ENCODE measurements at regions not wholly inside any gene's neighbourhood (a gene's known extent, or its start where the extent isn't known, plus 50 kb on each side); places are given as distances from the start of the nearest gene placed in this dataset.

DNA sequence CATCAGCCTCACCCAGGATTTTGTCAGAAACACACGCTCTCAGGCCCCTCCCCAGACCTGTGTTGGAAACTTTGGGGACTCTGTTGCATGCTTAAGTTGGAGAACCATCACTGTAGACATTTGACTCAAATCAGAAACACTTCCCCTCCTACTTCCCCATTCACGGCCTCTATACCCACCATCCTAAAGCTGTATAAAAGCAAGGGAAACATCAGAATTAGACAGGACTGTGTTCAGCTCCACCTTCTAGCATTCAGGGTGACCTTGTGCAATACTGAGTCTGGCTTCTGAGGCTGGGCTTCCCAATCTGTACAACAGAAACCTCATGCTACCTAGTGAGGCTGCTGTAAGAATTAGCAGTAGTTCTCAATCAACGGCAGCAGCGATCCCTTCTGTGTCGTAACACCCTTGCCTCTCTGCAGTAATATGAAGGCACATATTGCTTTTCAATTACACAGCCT, 252.3 kb downstream of the LY86 start:
- no peak for DNase-seq (ENCODE audit: low spot score)

DNA sequence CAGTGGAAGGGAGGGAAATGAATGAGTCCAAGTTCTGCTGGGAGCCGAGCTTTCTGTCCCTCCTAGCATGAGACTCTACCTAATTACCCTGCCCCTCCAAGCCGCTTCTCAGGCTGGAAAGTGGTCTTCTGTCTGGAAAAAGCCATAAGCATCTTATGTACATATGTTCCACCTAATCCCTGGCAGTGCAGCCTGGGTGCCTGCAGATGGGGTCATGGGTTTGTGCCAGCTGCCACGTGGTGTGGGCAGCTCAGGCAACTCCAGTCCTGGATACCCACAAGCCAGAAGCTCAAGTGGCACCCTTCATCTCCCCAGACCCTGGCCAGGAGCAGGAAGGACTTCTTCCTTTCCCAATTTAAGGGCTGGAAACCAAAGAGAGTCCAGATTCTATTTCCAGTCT, 253.1 kb downstream of the LY86 start:
- no peak for DNase-seq (ENCODE audit: low spot score)

DNA sequence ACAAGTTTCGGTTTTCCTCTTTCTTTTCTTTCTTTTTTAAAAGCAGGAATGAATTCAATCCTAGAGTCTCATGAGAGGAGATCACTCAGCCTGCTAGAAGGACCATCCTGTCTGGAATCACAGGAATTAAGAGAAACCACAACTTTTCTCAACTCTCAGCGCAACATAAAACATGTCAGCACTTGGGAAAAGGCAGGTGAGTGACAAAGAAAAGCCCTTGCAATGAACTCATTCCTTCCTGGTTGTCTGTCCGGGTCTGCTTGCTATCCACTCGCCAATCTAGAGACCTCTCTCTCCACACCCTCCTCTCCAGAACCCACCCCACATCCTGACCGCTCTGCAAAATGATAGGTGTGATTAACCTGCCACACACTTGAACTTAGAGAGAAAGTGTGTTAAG, 253.8 kb downstream of the LY86 start:
- no peak for DNase-seq (ENCODE audit: low spot score)

DNA sequence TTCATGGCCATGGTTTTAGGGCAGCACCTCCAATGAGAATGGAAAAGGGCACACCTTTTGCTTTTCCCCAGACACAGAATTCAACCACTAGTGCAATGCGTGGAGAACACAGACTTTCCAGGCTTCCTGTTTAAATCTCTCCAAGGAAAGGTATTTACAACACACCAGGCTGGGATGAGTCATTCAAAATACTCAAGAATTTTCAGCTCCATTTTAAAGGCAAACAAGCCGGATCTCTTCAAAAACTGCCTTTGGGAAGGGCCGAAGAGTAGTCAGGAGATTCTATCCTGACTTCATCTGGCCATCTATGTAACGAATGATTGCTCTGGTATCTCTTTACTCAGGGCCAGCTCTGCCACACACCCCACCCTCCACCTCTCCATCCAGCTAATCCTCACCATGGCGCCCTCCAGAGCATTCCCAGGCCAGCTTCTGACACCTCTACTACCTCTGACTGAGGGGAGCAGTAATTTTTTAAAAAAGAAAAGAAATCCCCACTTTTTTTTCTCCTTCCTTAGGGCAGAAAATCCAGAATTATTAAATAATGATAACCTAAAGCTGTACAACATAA, 254.6 kb downstream of the LY86 start:
- no peak for DNase-seq (ENCODE audit: low spot score)

DNA sequence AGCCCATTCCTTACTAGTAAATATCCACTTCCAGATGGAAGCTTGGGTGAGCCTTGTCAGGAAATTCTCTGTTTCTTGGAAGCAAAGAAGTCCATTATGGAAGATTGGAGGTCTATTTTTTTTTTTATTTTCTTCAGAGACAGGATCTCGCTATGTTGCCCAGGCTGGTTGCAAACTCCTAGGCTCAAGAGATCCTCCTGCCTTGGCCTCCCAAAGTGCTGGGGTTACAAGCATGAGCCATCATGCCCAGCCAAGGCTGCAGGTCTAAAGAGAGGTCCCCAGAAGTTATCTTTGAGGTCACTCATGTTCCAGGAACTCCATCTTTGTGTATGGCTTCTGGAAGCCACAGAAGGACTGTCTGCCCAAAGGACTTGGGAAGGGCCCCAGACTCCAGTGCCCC, 255.3 kb downstream of the LY86 start:
- no peak for DNase-seq (ENCODE audit: low spot score)

DNA sequence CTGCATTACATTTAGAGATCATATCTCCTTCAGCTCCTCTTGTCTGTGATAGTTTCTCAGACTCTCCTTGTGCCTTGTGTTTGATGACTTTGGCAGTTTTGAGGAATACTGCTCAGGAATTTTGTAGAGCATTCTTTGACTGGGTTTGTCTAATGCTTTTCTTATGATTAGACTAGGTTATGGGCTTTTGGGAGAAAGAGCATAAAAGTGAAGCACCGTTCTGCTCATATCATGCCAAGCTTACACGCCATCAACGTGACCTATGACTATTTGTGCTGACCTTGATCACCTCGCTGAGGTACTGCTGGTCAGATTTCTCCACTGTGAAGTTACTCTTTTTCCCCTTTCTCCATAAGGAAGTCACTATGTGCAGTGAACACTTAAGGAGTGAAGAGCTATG, 256.0 kb downstream of the LY86 start:
- no peak for DNase-seq (ENCODE audit: low spot score)

DNA sequence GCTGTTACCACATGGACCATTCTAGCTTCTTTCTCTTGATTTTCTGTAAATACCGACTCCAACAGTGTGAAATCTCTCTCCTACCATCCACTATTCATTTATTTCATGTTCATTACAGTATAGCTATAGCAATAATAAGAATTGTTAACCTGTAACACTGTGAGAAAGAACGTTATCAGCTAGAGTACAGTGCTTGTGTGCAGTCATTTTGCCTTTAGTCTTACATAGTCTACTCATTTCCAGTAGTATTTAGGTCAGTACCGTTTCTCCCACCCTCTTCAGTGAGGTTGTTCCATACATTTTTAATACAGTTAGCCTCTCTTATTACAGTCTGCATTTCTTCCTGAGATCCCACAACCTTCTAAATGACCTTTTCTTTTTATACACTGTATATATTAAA, 257.1 kb downstream of the LY86 start:
- DNase-seq (ENCODE audit: low spot score) = no peak

DNA sequence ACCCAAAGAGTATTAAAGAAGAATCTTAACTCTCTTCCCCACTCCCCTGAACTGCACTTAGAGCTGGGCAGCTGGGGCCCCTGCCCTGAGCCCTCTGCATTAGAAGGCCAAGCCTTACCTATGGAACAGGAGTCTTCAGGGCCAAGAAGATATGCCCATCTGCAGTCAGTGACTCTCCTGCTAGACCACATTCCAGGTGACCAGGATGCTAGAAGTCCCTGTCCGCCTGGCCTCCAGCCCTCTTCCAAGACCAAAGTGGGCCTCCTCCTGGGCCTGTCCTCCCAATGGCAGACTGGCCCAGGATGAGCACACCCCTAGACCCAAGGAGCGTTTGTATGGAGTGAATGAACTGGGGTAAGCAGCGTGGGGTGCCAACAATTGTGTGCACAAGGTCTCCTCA, 259.1 kb downstream of the LY86 start:
- no peak for DNase-seq (ENCODE audit: low spot score)

DNA sequence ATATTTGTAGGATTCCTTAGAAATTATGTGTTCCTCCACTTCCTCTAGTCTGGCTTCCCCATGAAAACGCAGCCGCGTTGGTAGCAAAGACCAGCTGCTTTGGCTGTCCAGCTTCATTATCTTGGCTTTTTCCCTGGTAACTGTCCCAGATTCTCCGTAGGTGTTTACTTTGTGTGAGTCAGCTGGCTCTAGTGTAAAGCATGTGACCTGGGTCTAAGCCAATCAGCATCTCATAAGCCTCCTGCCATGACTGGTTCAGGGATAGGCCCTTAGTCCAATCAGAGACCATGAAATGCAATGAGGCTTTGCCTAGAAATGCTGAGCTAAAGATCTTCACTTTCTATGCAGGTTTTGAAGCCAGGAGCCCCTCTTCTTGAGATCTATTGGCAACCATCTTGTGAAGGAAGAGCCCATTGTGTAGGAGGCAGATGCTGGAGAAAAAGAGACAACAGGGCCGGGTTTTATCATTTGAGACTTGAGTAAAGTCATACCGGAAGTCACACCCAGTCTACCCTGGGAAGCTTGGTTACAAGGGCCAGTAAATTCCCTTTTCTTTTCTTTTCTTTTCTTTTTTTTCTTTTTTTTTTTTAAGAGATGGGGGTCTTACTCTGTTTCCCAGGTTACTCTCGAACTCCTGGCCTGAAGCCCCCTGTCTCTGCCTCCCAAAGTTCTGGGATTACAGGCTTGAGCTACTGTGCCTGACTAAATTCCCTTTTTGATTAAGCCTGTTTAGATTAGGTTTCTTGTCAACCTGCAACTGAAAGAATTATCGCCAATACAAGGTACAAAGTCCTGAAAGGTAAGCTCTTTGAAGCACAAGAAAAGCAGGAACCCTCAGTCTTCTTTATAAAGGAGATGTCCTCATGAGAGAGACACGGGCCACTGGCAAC, 256.5 kb upstream of the RREB1 start:
- peak; percentile 16 for DNase-seq (ENCODE audit: low spot score)

DNA sequence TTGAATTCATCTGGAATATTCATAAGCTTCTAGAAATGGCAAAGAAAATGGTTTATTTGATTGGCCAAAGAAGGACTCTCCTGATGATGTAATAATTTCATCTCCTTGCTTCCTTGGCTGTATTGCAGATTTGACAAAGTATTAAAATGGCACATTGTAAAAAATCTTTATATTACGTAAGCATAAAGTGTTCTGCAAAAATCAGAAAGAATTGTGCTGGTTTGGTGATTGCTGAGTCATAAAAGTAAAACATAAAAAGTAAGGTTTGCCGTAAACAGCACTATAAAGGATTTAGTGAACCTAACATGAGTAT, 255.9 kb upstream of the RREB1 start:
- DNase-seq (ENCODE audit: low spot score) = no peak

DNA sequence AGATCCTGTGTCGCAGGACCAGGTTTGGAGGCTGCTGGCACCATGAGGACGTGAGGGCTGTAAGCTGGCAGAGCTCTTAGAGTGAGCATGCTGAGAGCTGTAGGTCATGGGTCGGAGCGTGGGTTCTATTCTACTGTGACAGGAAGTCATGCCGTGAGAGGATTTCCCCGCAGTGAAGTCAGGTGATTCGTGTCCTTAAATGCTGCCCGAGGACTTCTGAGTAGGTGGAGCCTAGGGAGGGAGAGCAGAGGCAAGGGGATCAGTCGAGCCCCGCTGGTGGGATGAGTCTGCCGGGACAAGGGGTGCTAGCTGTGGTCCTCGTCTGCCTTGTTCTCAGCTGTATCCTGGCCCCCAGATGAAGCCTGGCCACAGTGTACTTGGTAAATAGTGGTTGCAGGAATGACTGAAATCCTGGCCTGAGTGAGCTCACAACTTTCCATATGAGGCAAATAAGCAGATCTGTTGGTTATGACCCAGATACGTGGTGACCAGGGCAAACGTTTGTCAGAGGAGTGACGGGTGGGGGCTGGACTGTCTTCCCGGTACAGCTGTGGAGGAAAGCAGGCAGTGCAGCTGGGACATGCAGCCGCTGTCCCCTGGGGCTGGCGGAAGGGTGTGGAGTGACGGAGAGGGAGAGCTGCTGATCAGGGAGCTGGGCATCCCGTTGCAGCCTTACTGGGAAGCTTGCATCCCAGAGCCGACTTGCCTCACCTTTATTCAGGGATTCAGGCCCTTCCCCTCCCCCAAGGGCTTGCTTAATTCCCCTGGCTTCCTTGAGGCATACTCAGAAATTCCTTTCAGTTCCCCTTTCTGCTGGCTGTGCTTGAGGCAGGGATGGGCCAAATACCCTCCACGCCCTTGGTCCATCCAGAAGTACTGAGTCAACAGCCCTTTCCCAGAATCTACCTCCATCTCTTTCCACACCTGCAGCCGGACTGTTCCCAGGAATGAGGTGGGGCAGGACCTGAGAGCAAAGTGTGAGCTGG, 250.9 kb upstream of the RREB1 start:
- DNase-seq (ENCODE audit: low spot score) = peak; percentile 18

DNA sequence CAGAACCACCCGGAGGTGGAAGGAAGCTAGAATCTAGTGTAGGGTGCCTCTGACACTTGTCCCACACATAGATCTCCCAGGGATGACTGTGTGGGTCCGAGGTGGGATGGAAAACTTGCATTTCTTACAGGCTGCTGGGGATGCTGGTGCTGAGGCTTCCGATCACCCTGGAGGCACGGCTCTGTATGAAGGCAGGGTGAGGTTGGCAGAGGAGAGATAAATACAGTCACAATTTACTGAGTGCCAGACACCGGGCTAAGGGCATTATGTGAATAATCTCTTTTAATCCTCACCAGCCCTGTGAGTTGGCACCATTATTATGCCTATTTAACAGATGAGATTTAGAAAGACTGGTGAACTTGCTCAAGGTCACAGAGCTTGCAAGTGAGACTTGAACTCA, 250.2 kb upstream of the RREB1 start:
- no peak for DNase-seq (ENCODE audit: low spot score)

DNA sequence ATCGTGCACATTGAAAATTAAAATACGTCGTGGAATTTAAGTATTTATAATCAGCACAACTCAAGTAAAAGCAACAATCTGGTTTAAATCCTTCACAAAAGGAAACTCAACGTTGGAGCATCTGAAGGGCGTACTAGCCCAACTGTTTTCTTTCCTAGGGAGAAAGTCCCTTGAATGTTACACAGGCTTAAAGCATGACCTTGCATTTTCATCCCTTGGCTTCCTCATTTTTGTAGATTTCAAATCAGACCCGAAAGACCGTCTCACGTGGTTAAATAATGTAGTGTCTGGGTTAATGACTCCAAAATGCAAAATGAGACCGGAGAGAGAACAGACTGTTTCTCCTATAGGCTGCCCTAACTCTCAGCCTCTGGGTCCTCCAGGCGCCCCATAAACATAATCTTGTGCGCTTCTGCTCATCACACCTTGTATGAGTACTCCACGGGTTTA, 249.2 kb upstream of the RREB1 start:
- DNase-seq (ENCODE audit: low spot score) = no peak

DNA sequence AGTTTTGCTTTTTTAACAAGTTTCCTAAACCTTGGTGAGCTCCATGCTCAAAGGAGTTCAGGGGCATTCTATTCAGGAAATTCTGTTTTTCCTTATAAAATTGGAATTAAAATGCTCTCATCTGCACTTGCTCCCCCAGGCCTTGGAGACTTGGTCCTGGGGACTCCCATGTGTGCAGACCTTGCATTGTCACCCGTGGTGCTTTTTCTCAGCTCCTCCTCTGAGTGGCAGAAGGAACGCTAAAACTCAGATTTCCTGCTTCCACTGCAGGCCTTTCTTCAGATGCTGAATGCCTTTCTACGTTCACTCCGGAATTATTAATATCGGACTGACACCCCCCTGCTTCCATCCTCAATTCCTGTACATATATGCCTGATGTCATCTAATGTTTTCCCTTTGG, 248.7 kb upstream of the RREB1 start:
- DNase-seq (ENCODE audit: low spot score) = no peak

DNA sequence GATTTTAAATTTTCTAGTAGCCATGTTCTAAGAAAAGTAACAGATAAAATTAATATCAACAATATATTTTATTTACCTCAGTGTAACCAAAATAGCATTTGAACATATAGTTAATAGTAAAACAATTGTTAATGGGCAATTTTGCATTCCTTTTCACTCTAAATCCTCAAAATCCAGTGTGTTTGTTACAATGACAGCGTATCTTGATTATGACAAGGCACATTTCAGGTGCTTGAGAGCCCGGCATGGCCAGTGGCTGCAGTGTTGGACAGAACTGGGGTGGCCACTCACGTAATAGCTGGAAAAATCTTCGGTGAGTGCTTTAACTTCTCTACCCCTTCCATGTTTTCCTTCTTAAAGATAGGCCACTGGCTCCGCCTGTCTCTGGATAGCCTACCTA, 248.0 kb upstream of the RREB1 start:
- DNase-seq (ENCODE audit: low spot score) = no peak

DNA sequence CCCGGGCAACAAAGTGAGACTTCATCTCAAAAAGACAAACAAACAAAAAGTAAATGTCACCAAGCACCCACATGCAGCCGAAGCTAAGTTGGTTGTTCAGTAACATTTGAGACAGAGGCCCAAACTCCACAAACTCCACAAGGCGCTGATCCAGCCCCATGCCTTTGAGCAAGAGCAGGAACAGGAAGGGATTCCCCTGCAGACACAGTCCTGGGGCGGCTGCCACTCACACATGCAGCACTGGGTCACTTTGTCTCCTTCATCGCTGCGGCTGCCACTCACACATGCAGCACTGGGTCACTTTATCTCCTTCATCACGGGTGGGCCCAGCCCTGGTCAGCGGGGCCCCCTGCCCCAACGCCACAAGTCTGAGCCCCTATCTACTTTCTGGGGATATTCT, 246.9 kb upstream of the RREB1 start:
- DNase-seq (ENCODE audit: low spot score) = no peak

DNA sequence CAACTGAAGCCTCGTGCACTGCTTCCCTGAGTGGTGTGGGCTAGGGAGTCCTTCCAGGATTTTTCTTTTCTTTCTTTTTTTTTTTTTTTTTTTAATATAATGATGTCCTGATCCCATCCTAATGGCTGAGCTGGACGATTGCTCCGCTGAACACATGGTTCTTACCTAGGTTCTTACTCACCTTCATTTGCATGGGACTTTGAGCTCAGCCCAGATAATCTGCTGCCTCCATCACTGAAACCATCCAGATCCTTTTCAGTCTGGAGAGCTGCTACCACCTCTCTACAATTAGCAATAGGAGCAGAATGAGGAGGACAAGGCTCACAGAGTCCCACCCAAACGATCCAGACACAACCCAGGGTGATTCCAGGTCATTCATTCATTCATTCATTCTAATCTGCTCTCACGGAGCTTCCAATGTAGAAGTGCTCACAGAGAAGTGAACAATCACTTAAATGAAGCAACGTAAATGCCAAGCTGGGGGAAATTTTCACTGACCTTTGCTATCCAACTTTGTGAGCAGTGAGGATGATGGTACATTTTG, 246.3 kb upstream of the RREB1 start:
- DNase-seq (ENCODE audit: low spot score) = no peak

DNA sequence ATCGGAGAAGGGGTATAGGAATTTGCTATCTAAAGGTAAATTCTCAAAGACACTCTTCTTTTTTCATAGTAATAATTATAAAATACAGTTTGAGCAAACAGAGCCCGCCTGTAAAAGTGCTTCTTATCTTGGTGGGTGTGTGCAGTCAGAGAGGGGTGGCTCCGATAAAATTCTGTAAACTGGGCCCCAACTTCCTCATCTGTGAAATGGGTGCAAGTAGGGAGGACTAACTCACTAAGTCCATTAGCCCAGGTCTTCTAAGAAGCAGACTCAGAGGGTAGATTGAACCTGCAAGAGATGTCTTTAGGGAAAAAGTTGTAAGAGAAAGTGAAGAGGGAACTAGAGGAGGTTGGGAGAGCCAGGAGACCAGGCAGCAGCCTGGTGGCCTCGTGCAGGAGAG, 245.8 kb upstream of the RREB1 start:
- no peak for DNase-seq (ENCODE audit: low spot score)

DNA sequence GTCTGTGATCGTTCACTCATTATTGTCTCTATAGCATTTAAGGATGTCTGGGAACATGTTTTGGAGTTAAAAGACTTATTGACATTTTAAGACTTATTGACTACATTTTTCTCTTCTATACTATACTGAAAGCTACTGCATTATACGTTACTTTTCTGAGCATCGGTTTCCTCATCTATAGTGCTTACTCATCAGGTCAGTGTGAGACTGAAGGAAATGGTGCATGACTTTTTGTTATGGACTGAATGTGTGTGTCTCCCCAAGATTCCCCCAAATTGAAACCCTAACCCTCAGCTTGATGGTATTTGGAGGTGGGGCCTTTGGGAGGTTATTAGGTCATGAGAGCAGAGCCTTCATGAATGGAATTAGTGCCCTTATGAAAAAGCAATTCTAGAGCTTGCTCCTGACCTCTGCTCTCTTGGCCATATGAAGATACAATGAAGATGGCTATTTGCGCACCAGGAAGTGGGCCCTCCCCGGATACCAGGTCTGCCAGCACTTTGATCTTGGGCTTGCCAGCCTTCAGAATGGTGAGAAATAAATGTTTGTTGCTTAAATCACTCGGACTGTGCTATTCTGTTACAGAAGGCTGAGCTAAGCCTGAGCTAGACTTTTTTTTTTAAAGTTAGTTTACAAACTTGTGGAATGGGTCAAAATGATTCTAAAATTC, 243.7 kb upstream of the RREB1 start:
- no peak for DNase-seq (ENCODE audit: low spot score)

DNA sequence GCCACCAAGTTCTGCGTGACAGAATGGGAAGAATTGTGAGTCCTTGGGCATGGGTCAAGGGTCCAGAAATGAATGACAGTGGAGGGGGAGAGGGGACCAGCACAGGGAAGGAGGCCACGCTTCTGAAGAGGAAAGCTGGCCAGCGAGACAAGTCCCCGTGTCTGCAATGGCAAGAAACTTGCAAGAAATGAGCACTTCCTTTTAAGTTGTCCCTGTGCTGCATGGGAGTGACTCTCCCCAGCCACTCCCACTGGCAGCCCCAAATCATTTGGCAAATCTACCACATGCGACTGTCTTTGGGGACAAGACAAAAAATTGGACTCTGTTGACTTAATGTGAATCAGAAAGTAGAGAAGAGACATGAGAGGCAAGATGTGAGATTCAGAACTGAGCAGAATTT, 242.2 kb upstream of the RREB1 start:
- no peak for DNase-seq (ENCODE audit: low spot score)

DNA sequence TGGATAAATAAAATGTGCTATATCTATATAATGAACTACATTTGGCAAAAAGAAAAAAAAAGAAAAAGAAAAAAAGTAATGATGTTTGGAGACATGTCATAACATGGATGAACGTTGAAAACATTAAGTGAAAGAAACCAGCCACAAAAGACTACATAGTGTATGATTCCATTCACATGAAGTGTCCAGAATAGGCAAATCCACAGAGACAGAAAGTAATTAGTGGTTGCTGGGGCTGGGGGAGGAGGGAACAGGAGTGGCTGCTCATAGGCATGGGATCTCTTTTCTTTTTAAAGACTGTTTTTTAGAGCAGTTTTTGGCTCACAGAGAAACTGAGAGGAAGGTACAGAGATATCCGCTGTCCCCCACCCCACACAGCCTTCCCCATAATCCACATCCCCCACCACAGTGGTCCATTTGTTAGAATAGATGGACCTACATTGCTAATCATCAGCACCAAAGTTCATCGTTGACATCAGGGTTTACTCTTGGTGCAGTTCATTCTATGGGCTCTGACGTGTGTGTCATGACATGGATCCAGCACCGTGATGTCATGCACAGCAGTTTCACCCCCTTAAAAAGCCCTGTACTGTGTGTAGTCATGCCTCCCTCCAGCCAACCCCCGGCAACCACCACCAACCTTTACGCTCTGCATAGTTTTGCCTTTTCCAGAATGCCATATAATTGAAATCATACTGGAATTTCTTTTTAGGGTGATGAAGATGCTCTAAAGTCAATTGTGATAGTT, 240.9 kb upstream of the RREB1 start:
- DNase-seq (ENCODE audit: low spot score) = no peak
